ENCODE measurements at regions not wholly inside any gene's neighbourhood (a gene's known extent, or its start where the extent isn't known, plus 50 kb on each side); places are given as distances from the start of the nearest gene placed in this dataset.

DNA sequence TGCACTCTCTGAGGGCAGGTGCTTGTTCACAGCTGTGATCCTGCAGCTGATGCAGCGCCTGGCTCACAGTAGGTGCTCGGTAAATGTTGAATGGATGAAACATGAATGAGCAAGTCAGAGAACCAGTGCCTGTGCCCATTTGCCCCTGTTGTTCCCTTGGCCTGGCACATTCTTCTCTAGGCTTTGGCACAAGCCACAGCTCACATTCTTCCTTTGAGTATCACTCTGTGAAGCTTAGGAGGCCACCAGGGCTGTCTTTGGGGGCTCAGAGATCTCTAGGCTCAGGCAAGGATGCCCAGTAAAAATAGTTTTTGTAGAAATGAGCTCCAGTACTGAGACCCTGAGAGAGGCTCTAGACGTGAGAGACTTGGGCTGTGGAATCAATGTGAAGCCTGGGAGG is 144.6 kb upstream of the NAV2 start:
- DNase-seq (ENCODE audit: extremely low read depth in 1 of 4, low spot score in 3 of 4) (no peak), FAIRE-seq (no peak), ATAC-seq (no peak)
- intact Hi-C loops (cut with micrococcal nuclease) (no loop called here), in situ Hi-C loops (cut with MboI) (loop anchor here (5.0 to 10.0 kb wide), 3 partner anchors 179 to 493 kb away; no protein-coding TSS in a partner anchor)
- Histone ChIP-seq H3K9ac (ENCODE audit: insufficient read depth in 1 of 2, low read depth in 2 of 2, low read length in 2 of 2) (no peak overlapping the region), H2AFZ (ENCODE audit: low read depth, low read length) (no peak overlapping the region), H3K27ac (ENCODE audit: extremely low read depth, low read depth, low read length) (no peak overlapping the region), H3K9me1 (ENCODE audit: control insufficient read depth, insufficient read depth, low read length) (no peaks in the 10 kb centered on the region), H4K20me1 (replicated peaks; ENCODE audit: control insufficient read depth, insufficient read depth, low read length) (no peaks in the 10 kb centered on the region), H3K79me2 (ENCODE audit: control insufficient read depth, insufficient read depth, low read length) (no peaks in the 10 kb centered on the region), H3K4me2 (ENCODE audit: insufficient read depth, low read length) (no peak overlapping the region), H3K4me1 (replicated peaks in 1 of 2; ENCODE audit: control insufficient read depth in 2 of 2, insufficient read depth in 2 of 2, low read length in 2 of 2) (peaks cover 0 to 5% of the 10 kb centered on the region in 2 experiments; a peak in 1 of 5 replicates), H3K9me3 (replicated peaks; ENCODE audit: control insufficient read depth, insufficient read depth, low read depth, low read length) (no peaks in the 10 kb centered on the region), H3K36me3 (ENCODE audit: control insufficient read depth, insufficient read depth, low read length) (no peaks in the 10 kb centered on the region), H3K4me3 (no peak overlapping the region), H3K27me3 (ENCODE audit: control insufficient read depth in 2 of 2, insufficient read depth in 2 of 2, low read length in 2 of 2) (peaks cover 0 to 13% of the 10 kb centered on the region in 2 experiments; a peak in 2 of 5 replicates)
- ChIA-PET POLR2A (interaction anchor here (0.6 kb wide), 1 partner anchor 685 kb away, joined by 3 read pairs; no protein-coding TSS in a partner anchor), CTCF (ENCODE audit: low intra/inter-chr PET ratio) (no interaction called here)
- no TSS peak for BruUV-seq (replicated peaks)
- 0% methylated on average over 3 of the region's 3 CpGs for WGBS (ENCODE audit: insufficient coverage, low coverage, missing lambda C conversion rate)
- TF ChIP-seq CREBBP (IDR thresholded peaks at IDR 0.05; ENCODE audit: low read depth, low read length) = no peak
- TF ChIP-seq, protein P1, sequence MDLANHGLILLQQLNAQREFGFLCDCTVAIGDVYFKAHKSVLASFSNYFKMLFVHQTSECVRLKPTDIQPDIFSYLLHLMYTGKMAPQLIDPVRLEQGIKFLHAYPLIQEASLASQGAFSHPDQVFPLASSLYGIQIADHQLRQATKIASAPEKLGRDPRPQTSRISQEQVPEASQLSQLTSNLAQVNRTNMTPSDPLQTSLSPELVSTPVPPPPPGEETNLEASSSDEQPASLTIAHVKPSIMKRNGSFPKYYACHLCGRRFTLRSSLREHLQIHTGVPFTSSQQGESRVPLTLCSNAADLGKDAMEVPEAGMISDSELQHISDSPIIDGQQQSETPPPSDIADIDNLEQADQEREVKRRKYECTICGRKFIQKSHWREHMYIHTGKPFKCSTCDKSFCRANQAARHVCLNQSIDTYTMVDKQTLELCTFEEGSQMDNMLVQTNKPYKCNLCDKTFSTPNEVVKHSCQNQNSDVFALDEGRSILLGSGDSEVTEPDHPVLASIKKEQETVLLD (IDR thresholded peaks at IDR 0.05) = no peak
- TF ChIP-seq RB1 (IDR thresholded peaks at IDR 0.05; ENCODE audit: low read depth) = no peak
- TF ChIP-seq NFATC3 (IDR thresholded peaks at IDR 0.05) = no peak
- no peak for TF ChIP-seq ETV6 (IDR thresholded peaks at IDR 0.05; ENCODE audit: borderline replicate concordance in 1 of 2, low read depth in 2 of 2, low read length in 1 of 2)
- TF ChIP-seq ETV6 (CRISPR knock-in tag; IDR thresholded peaks at IDR 0.05; ENCODE audit: borderline replicate concordance) = no peak
- no peak for TF ChIP-seq MTF1 (CRISPR knock-in tag; IDR thresholded peaks at IDR 0.05; ENCODE audit: borderline replicate concordance)
- no peak for TF ChIP-seq GABPA (tag; conservative IDR thresholded peaks at IDR 0.05; ENCODE audit: low read depth)
- TF ChIP-seq GTF2F1 (IDR thresholded peaks at IDR 0.05; ENCODE audit: low read depth, low read length) = no peak
- TF ChIP-seq, protein P2, sequence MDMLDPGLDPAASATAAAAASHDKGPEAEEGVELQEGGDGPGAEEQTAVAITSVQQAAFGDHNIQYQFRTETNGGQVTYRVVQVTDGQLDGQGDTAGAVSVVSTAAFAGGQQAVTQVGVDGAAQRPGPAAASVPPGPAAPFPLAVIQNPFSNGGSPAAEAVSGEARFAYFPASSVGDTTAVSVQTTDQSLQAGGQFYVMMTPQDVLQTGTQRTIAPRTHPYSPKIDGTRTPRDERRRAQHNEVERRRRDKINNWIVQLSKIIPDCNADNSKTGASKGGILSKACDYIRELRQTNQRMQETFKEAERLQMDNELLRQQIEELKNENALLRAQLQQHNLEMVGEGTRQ (CRISPR knock-in tag; IDR thresholded peaks at IDR 0.05) = no peak
- no peak for TF ChIP-seq NONO (IDR thresholded peaks at IDR 0.05; ENCODE audit: low read depth in 2 of 2, low read length in 1 of 2)
- TF ChIP-seq, protein P3, sequence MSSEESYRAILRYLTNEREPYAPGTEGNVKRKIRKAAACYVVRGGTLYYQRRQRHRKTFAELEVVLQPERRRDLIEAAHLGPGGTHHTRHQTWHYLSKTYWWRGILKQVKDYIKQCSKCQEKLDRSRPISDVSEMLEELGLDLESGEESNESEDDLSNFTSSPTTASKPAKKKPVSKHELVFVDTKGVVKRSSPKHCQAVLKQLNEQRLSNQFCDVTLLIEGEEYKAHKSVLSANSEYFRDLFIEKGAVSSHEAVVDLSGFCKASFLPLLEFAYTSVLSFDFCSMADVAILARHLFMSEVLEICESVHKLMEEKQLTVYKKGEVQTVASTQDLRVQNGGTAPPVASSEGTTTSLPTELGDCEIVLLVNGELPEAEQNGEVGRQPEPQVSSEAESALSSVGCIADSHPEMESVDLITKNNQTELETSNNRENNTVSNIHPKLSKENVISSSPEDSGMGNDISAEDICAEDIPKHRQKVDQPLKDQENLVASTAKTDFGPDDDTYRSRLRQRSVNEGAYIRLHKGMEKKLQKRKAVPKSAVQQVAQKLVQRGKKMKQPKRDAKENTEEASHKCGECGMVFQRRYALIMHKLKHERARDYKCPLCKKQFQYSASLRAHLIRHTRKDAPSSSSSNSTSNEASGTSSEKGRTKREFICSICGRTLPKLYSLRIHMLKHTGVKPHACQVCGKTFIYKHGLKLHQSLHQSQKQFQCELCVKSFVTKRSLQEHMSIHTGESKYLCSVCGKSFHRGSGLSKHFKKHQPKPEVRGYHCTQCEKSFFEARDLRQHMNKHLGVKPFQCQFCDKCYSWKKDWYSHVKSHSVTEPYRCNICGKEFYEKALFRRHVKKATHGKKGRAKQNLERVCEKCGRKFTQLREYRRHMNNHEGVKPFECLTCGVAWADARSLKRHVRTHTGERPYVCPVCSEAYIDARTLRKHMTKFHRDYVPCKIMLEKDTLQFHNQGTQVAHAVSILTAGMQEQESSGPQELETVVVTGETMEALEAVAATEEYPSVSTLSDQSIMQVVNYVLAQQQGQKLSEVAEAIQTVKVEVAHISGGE (CRISPR knock-in tag; IDR thresholded peaks at IDR 0.05) = no peak
- no peak for TF ChIP-seq HCFC1 (IDR thresholded peaks at IDR 0.05; ENCODE audit: low read depth, low read length)
